RWPE2 (cell line): ENCODE measurements at regions not wholly inside any gene's neighbourhood (a gene's known extent, or its start where the extent isn't known, plus 50 kb on each side); places are given as distances from the start of the nearest gene placed in this dataset.

ENCODE experiments used
- ATAC-seq: fragments of 200-7000 bp; cut with Tn5 transposase; 3 replicates; pipeline ENCODE4 v1.9.1; 2021; ENCODE audit warnings: low read depth
- DNase-seq: peaks from one replicate; pipeline ENCODE4 v3.0.0-alpha.2; 2020; ENCODE audit warnings: low spot score
- H3K27ac ChIP-seq: fragments of 450-650 bp; 2 replicates; pipeline ENCODE4 v1.5.1; 2017; ENCODE audit warnings: mild to moderate bottlenecking; ENCODE audit not compliant: poor library complexity, severe bottlenecking
- H3K27me3 ChIP-seq: fragments of 250-450 bp; sonication (Bioruptor Pico); 2 replicates; pipeline ENCODE4 v1.5.1; 2021; ENCODE audit warnings: mild to moderate bottlenecking, moderate library complexity; ENCODE audit not compliant: insufficient read depth, poor library complexity, severe bottlenecking
- H3K36me3 ChIP-seq: fragments of 250-450 bp; sonication (Bioruptor Pico); 2 replicates; pipeline ENCODE4 v1.5.1; 2020; ENCODE audit warnings: low read depth, mild to moderate bottlenecking, moderate library complexity
- H3K4me1 ChIP-seq: fragments of 250-450 bp; sonication (Bioruptor Pico); 2 replicates; pipeline ENCODE4 v1.5.1; 2021; ENCODE audit warnings: mild to moderate bottlenecking, moderate library complexity; ENCODE audit not compliant: insufficient read depth, poor library complexity, severe bottlenecking
- H3K4me3 ChIP-seq: fragments of 250-450 bp; sonication (Bioruptor Pico); 2 replicates; pipeline ENCODE4 v1.5.1; 2021; ENCODE audit warnings: mild to moderate bottlenecking, moderate library complexity; ENCODE audit not compliant: severe bottlenecking
- H3K9me3 ChIP-seq: fragments of 250-450 bp; sonication (Bioruptor Pico); 2 replicates; pipeline ENCODE4 v1.5.1; 2021; ENCODE audit warnings: mild to moderate bottlenecking, moderate library complexity; ENCODE audit not compliant: severe bottlenecking
- CTCF ChIP-seq: fragments of 450-650 bp; IDR thresholded peaks from one replicate; pipeline ENCODE4 v1.5.1; 2017; ENCODE audit warnings: mild to moderate bottlenecking, moderate library complexity; ENCODE audit not compliant: poor library complexity, severe bottlenecking

GRCh38 chr7:69060516-69060915, 537.8 kb upstream of the AUTS2 start:
- H3K9me3 ChIP-seq: no peaks in the 10 kb centered on the region
- H3K4me1 ChIP-seq: no peaks in the 10 kb centered on the region
- no peak overlapping the region for H3K27ac ChIP-seq
- DNase-seq: no peak
- no peak overlapping the region for H3K4me3 ChIP-seq
- H3K36me3 ChIP-seq: no peaks in the 10 kb centered on the region
- no peak for TF ChIP-seq CTCF
- H3K27me3 ChIP-seq: no peaks in the 10 kb centered on the region
- no peak for ATAC-seq

- H3K4me1 ChIP-seq: no peaks in the 10 kb centered on the region
- no peak for TF ChIP-seq CTCF
- H3K4me3 ChIP-seq: no peak overlapping the region
- no peak for ATAC-seq
- H3K9me3 ChIP-seq: no peaks in the 10 kb centered on the region
- no peak for DNase-seq
- H3K27ac ChIP-seq: no peak overlapping the region
- H3K27me3 ChIP-seq: no peaks in the 10 kb centered on the region
- H3K36me3 ChIP-seq: no peaks in the 10 kb centered on the region
Measured at GRCh38 chr7:69062020-69062765, 536.1 kb upstream of the AUTS2 start.

- no peak overlapping the region for H3K27ac ChIP-seq
- H3K36me3 ChIP-seq: no peaks in the 10 kb centered on the region
- H3K4me3 ChIP-seq: no peak overlapping the region
- peak; percentile 26 for TF ChIP-seq CTCF
- ATAC-seq: no peak
- H3K9me3 ChIP-seq: peaks cover 3% of the 10 kb centered on the region
- no peaks in the 10 kb centered on the region for H3K4me1 ChIP-seq
- DNase-seq: no peak
- no peaks in the 10 kb centered on the region for H3K27me3 ChIP-seq
Measured at GRCh38 chr7:69067397-69067796, 530.9 kb upstream of the AUTS2 start.

GRCh38 chr7:69070476-69070875, 527.8 kb upstream of the AUTS2 start:
- no peak for DNase-seq
- Histone ChIP-seq H3K4me1 (no peaks in the 10 kb centered on the region), H3K36me3 (no peaks in the 10 kb centered on the region), H3K27ac (no peak overlapping the region), H3K9me3 (peaks cover 3% of the 10 kb centered on the region), H3K27me3 (no peaks in the 10 kb centered on the region), H3K4me3 (no peak overlapping the region)
- no peak for TF ChIP-seq CTCF
- ATAC-seq: no peak

- no peak overlapping the region for H3K4me3 ChIP-seq
- ATAC-seq (no peak), DNase-seq (no peak)
- no peaks in the 10 kb centered on the region for H3K4me1 ChIP-seq
- H3K36me3 ChIP-seq: no peaks in the 10 kb centered on the region
- no peaks in the 10 kb centered on the region for H3K27me3 ChIP-seq
- TF ChIP-seq CTCF: no peak
- H3K27ac ChIP-seq: no peak overlapping the region
- H3K9me3 ChIP-seq: no peaks in the 10 kb centered on the region
Measured at GRCh38 chr7:69076566-69076965, 521.7 kb upstream of the AUTS2 start.
